ENCODE measurements at regions not wholly inside any gene's neighbourhood (a gene's known extent, or its start where the extent isn't known, plus 50 kb on each side); places are given as distances from the start of the nearest gene placed in this dataset.

- DNase-seq (ENCODE audit: low spot score): no peak
Measured at GRCh38 chr9:118418887-118419565, 714.8 kb downstream of the TLR4 start.

GRCh38 chr9:118419676-118420075, 715.5 kb downstream of the TLR4 start:
- DNase-seq (ENCODE audit: low spot score): no peak

- DNase-seq (ENCODE audit: low spot score): no peak
Measured at GRCh38 chr9:118422508-118422907, 718.3 kb downstream of the TLR4 start.

- DNase-seq (ENCODE audit: low spot score): no peak
Measured at GRCh38 chr9:118423021-118423420, 718.8 kb downstream of the TLR4 start.

- no peak for DNase-seq (ENCODE audit: low spot score)
Measured at GRCh38 chr9:118423721-118424120, 719.5 kb downstream of the TLR4 start.

GRCh38 chr9:118426772-118427171, 722.6 kb downstream of the TLR4 start:
- DNase-seq (ENCODE audit: low spot score): no peak

- no peak for DNase-seq (ENCODE audit: low spot score)
Measured at GRCh38 chr9:118438810-118439209, 734.6 kb downstream of the TLR4 start.

- no peak for DNase-seq (ENCODE audit: low spot score)
Measured at GRCh38 chr9:118439441-118439840, 735.2 kb downstream of the TLR4 start.

- no peak for DNase-seq (ENCODE audit: low spot score)
Measured at GRCh38 chr9:118444403-118444802, 740.2 kb downstream of the TLR4 start.

- no peak for DNase-seq (ENCODE audit: low spot score)
Measured at GRCh38 chr9:118446943-118447639, 742.9 kb downstream of the TLR4 start.

- no peak for DNase-seq (ENCODE audit: low spot score)
Measured at GRCh38 chr9:118449554-118449953, 745.4 kb downstream of the TLR4 start.

- DNase-seq (ENCODE audit: low spot score): no peak
Measured at GRCh38 chr9:118455259-118455658, 751.1 kb downstream of the TLR4 start.

GRCh38 chr9:118455788-118456187, 751.6 kb downstream of the TLR4 start:
- no peak for DNase-seq (ENCODE audit: low spot score)

GRCh38 chr9:118457171-118458000, 753.2 kb downstream of the TLR4 start:
- DNase-seq (ENCODE audit: low spot score): no peak

GRCh38 chr9:118459913-118460312, 755.7 kb downstream of the TLR4 start:
- DNase-seq (ENCODE audit: low spot score): no peak

- no peak for DNase-seq (ENCODE audit: low spot score)
Measured at GRCh38 chr9:118463419-118463818, 759.2 kb downstream of the TLR4 start.

GRCh38 chr9:118473521-118473920, 769.3 kb downstream of the TLR4 start:
- peak; percentile 26 for DNase-seq (ENCODE audit: low spot score)

GRCh38 chr9:118478752-118479151, 774.5 kb downstream of the TLR4 start:
- DNase-seq (ENCODE audit: low spot score): no peak

- DNase-seq (ENCODE audit: low spot score): peak; percentile 11
Measured at GRCh38 chr9:118482306-118482705, 778.1 kb downstream of the TLR4 start.

GRCh38 chr9:118483677-118484076, 779.5 kb downstream of the TLR4 start:
- DNase-seq (ENCODE audit: low spot score): no peak

- no peak for DNase-seq (ENCODE audit: low spot score)
Measured at GRCh38 chr9:118503236-118503635, 799.0 kb downstream of the TLR4 start.

GRCh38 chr9:118510711-118511110, 806.5 kb downstream of the TLR4 start:
- DNase-seq (ENCODE audit: low spot score): no peak

GRCh38 chr9:118515947-118516346, 811.7 kb downstream of the TLR4 start:
- DNase-seq (ENCODE audit: low spot score): no peak

Measured in iPS-NIHi11 (cell line).